GM19043 (cell line): ENCODE measurements at regions not wholly inside any gene's neighbourhood (a gene's known extent, or its start where the extent isn't known, plus 50 kb on each side); places are given as distances from the start of the nearest gene placed in this dataset.
"Not testable (repeated sequence)": the region's sequence is repeated elsewhere in the genome, so short reads cannot be mapped to it uniquely, and the experiment has no call there.

Experiments
- ATAC-seq: cut with Tn5 transposase; IDR thresholded peaks from one replicate; pipeline ENCODE4 v1.9.1; 2021; ENCODE audit warnings: low read depth; ENCODE audit not compliant: unreplicated experiment

DNA sequence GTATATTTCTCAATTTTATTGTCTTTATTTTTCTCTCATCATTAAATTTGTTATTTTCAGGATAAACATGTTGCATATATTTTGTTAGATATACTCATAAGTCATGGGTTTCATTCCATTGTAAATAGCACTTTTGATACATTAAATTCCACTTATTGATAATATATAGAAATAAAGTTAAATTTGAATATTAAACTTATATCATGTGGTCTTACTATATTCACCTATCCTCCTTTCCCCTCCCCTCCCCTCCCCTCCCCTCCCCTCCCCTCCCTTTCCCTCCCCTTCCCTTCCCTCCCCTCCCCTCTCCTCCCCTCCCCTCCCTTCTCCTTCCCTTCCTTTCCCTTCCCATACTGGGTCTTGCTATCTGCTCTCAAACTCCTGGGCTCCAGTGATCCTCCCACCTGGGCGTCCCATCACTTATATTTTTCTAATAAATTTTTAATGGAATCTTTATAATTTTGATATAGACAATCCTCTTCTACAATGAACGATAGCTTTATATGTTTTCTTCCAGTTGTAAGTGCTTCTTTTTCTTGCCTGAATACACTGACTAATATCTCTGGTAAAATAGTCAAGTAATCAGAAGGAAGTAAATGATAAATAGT, 692.4 kb downstream of the C6orf118 start:
- ATAC-seq: no peak

DNA sequence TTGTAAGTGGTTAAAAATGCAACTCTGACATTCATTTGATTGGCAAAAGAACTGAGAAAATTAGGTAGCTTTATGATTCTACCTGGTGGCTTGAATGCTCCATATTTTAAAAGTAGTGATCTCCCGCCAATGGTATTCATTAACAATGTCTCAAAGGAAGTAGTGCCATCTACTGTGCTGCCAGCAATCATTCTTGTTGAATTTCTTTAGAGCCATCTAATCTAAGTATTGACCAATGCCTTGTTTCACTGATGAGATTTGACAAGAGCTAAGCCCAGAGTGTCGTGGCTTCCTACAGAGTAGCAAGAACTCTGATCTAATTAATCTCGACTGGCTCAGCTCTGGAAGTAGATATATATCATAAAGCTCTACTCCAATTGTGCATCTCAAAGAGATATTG, 696.7 kb downstream of the C6orf118 start:
- no peak for ATAC-seq

DNA sequence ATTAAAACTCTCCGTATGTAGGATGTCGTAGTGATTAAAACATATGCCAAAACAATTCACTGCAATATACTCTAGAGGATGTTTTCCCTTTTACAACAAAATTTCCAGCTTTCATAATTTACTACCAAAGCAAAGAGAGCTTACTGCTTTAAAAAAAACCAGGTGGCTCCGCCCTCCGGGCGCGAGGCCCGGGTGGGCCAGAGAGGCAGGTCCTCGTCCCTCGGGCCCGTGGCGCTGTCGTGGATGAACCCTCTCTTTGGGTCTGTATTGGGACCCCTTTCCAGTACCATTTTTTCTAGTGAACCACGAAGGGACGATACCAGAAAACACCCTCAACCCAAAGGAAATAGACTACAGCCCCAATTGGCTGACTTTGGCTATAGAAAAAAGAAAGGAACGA, 698.5 kb downstream of the C6orf118 start:
- not testable (repeated sequence) for ATAC-seq

DNA sequence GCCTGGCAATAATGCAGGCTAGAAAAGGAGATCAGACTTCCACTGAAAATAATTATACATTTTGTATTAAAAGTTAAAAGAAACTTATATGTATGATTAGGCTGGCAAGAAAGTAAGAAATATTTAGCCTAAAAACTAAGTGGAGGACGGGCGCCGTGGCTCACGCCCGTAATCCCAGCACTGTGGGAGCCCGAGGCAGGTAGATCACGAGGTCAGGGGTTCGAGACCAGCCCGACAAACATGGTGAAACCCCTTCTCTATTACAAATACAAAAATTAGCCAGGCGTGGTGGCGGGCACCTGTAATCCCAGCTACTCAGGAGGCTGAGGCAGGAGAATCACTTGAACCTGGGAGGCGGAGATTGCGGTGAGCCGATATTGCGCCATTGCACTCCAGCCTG, 707.0 kb downstream of the C6orf118 start:
- ATAC-seq: not testable (repeated sequence)

DNA sequence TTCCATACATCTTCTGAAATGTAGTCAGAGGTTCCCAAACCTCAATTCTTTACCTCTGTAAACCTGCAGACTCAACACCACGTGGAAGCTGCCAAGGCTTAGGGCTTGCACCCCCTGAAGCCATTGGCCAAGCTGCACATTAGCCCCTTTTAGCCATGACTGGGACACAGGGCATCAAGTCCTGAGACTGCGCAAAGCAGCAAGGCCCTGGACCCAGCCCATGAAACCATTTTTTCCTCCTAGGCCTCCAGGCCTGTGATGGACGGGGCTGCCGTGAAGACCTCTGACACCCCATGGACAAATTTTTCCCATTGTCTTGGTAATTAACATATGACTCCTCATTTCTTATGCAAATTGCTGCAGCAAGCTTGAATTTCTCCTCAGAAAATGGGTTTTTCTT, 727.8 kb downstream of the C6orf118 start:
- ATAC-seq: no peak

DNA sequence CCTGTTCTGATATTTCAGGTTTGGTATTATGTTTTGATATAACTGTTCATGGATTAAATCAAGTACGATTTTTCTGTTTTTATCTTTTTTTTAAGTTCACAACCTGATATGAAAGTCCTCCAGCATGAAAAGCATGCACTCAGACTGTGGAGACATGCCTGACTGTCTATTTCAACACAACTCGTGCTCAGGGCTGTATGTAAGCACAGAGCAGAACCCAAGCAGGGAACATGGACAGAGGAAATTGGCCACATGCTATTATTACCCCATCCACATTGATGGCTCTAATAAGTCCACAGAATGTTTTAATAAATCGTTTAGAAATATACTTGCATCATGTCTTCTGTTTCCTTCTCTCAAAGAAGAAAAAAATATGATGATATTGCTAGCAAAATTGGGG, 730.4 kb downstream of the C6orf118 start:
- no peak for ATAC-seq

DNA sequence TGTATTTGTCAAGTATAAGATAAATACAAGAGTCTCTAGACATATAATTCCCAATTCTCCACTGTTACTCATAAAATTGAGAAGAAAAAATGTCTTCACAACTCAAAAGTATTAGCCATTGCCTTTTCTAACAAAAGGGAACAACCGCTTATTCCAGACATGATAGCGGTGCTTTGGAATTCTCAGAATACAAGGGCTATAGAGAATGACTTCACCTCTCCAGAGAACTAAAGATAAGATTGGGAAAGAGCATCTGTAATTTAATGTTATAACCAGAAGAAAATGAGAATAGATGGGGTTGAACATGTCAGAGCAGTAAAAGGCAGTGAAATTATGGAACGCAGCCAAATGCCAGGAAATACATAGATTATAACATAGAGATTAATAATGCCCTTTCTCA, 730.8 kb downstream of the C6orf118 start:
- no peak for ATAC-seq

DNA sequence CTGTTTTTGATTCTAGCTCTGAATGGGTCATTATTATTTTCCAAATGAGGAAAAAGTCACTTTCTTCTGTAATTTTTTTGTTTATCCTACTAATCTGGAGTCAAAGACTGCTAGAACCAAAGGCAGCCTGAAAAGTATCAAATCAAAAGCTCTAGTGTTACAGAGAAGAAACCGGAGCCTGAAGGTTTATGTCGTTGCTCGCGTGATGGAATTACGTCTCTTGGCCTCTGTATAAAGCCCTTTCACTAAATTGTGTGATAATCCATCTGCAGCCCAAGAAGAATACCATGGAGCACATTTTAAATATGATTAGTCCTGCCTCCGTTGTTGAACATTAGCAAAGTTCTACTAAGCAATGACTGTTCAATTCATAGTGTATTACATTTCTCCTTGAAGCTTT, 738.6 kb downstream of the C6orf118 start:
- ATAC-seq: no peak

DNA sequence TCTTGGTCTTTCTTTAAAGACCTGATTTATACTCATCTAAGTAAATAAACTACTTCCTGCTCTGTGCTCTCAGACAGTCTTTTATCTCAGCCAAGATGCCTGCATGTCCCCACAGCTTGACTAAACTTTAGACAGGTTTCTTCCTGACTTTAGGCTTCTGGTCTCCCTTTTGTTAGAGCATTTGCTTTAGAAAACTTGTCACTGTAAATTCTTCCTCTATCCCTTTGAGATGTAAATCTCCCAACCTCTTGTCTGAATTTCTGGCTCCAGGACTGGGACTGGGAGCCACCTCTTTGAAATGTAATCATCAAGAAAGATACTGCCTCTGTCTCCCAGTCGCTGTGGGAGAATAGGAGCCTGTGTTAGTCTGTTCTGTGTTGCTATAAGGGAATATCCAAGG, 739.9 kb downstream of the C6orf118 start:
- no peak for ATAC-seq

DNA sequence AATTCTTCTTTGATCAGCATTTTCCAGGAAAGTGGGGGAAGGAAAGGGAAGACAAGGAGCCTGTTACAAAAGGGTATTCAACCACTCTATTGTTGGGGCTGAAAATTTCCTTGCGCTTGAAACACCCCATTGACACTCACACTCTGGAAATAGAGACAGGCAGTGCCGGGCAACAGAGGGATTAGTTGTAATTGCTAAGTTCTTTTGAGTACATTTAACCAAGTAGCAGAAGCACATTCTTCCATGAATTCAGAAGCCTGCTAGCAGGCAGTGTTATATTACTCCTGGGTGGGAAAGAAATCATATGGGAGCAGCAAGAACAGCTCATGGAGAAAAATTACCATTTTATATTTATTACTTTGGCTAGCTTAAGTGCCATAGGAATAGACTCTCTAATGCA, 745.5 kb downstream of the C6orf118 start:
- no peak for ATAC-seq

DNA sequence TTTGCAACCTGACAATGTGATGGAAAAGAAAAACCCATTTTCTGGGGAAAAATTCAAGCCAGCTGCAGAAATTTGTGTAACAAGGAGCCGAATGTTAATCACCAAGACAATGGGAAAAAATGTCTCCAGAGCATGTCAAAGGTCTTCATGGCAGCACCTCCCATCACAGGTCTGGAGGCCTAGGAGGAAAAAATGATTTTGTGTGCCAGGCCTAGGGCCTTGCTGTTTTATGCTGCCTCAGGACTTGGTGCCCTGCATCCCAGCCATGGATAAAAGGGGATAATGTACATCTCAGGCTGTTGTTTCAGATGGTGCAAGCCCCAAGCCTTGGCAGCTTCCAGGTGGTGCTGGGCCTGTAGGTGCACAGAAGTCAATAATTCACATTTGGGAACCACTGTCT, 747.7 kb downstream of the C6orf118 start:
- no peak for ATAC-seq

DNA sequence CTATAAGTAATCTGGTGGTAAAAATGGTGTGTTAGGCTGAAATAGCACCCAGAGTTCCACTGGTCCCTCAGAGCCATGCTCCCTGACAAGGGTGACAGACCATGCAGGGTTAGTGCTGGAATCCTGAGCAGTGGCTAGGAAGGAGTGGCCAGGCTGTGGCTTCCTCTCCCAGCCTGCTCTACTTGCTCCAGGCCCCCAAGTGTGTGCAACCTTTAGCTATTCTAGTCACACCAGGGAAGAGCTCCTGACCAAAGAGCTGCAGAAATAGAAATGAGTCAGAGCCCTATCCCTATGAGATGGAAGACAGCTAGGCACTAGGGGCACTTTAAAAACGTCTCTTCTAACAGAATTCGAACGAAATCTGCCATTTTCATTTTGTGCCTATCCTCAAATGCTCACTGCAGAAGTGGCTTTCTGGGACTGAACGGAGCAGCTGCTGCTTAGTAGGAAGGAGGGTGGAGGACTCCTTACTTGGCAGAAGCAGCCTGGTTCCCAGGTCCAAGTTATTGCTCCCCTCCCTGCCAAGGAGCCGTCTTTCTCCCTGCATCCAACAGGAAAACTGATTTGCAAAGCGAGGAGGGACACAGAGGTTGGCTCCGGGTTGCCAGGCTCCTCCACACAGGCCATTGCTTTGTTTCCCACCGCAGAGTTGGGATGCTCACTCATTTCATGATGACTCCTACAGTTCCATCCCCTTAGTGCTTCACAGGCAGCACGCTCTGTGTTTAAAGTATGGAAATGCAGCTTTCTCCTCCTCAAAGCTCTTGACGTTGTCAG, 754.5 kb downstream of the C6orf118 start:
- ATAC-seq: no peak

DNA sequence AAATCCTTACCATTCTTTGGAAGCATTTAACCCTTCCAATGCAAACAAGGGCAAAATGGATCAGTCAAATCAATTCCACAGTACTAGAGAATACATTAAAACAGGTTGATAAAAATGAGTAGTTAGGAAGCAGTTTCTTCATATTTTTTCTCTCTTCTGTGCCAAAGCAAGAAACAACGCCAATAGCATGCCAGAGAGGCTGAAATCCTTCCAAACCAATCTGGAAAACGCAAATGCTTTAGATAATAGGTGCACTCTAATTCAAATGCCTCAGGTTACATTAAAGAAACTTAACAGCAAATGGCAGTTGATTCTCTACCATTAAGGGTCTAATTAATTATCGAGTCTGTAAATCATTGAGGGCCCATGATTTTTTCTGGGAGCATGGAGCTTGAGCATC, 755.2 kb downstream of the C6orf118 start:
- no peak for ATAC-seq

DNA sequence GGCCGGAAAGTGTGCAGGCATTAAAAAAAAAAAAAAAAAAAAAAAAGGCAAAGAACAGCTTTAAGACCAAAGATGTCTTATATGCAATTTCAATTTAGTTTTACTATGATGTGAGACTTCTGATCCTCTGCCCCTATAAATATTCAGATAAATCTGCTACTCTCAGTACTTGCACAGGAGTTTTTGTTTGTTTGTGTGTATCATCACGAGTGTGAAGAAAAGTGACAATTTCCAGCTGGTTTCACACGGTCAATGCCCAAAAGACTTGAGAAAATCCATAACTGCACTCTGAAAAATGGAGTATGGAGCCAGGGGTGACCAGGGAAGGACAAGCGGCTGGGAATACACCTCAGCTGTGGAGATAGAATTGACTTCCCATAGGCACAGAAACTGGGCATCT, 757.7 kb downstream of the C6orf118 start:
- ATAC-seq: no peak

DNA sequence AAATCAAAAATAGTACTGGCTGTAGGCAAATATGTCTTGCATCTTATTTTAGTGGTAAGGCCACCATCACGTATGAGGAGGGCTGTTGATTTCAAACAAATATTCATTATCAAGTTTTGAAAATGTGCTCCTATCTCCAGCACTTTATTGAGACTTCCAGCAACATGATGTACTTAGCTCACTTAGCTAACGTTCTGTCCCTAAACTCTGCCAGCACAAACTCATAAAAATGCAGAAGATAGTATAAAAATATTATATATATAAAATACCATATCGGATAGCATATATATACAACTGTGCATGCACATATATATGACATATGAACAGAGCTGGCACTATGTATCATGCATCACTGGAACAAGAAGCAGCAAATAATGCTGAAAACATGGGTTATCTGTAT, 762.3 kb downstream of the C6orf118 start:
- ATAC-seq: no peak

DNA sequence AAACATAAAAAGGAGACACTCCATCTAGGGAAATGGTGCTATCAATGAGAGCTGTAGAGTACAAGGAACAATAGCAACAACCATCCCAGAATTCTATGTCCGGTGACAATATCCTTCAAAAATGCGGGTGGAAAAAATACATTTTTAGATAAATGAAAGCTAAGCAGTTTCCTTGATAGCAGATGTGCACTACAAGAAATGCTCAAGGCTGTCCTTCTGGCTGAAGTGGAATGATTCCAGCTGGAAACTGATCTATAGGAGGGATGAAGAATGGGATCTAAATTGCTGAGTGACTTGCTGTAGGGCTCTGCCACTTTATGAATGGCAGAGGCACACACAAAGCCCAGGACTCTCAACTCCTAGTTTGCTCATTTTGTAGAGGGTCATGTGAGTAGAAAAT, 763.1 kb downstream of the C6orf118 start:
- no peak for ATAC-seq

DNA sequence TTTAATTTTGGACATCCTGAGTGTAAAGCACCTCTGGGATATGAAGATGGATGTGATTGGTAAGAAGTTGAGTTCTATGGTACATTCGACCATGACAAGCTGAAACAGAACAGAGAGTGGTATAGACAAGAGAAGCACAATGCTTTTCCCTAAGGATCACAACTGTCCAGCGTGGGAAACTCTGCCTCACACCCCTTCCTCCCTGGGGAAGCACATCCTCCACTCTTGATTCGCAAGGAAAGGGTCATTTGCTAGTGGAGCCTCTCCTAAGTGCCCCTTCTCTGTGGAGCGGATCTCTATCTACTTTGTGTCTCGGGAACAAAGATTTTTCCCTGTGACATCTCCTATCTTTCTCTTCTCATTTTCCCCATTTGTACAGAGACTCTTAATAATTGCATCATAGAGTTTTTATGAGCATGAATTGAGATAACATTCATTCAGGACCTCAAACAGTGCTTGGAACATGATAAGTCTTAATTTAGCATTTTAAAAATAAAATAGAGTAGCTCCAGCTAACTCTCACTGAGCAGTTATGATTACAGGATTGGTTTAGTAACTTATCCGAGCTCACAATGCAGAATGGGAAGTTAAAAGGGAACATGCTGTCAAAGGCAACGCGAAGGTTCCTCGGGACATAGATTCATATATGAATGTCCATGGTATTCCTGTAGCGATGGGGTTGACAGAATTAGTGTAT, 775.2 kb downstream of the C6orf118 start:
- no peak for ATAC-seq

DNA sequence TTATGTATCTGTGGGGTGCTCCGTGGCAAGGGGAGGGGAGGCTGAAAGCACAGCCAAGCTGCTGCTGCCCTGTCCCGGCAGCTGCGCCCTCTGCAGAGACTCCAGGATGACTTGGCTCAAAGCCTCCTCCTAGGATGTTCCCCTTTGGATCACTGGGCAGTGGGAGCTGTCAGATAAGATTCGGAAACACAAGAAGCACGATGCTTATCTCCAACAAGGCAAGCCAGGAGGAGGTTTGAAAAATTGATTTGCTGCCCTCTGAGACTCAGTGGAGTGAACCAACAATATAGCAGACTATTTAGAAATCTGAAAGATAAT, 776.4 kb downstream of the C6orf118 start:
- no peak for ATAC-seq

DNA sequence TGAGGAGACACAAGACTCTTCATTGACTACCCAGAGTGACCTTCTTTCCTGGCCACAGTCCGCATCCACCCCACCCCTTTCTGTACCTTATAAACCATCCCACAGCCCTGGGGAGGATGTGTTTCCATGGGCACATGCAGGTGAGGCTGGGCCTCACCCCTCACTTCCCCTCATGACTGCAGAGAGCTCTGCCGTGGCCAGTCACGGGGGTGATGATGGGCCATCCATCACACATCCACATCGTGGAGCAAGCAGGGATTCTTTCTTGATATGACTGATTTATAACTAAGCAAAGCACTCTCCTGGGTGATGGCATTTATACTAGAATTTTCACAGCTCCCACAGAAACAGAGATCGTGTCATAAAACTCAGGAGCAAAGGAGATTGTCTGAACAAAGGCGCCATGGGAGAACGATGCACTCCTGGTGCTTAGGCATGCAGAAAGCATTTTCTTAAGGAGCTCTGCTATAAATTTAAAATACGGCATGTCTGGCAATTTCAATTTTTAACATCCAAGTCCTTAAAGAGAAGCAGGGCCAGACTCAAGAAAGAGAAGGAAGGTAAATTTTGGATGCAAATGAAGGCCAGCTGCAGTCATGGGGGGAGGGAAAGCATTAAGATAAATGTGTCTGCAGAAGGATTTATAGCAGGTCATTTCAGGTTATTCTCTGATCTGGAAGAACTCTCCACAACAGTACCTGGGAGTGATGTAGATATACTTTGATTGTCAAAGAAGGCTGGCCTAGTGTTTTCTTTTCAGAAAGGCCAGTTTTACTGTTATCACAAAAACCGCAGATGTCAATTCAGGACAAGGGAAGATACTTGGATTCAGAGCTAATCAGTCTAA, 777.0 kb downstream of the C6orf118 start:
- ATAC-seq: no peak

DNA sequence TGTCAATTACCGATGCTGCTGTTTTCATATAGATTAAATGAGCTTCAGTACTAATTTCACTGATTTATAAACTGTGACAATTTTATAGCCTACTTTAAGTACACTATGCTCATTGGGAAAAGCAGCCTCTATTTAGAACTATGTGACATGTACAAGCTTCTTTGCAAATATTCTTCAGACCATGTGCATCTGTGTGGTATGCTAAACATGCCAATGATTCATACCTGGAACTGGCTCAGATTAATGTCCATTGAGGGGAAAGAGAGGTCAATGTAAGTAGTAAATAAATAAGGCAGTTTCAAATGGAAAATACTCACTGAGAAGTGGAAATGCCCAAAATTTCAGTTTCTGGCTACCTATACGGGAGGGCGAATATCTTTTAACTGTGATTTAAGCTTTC, 777.7 kb downstream of the C6orf118 start:
- no peak for ATAC-seq

DNA sequence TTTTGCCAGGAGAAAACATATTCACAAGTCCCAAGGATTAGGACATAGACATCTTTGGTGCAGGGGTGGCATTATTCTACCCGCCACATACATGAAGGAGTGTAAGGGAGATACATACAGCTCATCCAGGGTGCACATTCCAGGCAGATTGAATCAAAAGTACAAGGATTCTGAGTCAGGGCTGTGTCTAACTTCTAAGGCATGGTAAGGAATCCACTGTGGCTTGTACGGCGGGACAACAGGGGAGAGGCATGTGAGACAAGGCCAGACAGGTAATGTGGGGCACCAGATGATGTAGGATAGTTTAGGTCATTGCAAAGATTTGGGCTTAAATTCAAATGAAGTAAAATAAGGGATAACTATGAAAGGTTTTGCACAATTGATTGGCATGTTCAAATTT, 780.9 kb downstream of the C6orf118 start:
- no peak for ATAC-seq
